HEK293 (cell line): ENCODE measurements at regions not wholly inside any gene's neighbourhood (a gene's known extent, or its start where the extent isn't known, plus 50 kb on each side); places are given as distances from the start of the nearest gene placed in this dataset.

Experiments used
- CTCF ChIA-PET: fragments of 350-600 bp; formaldehyde crosslinking; extraction: SDS; loops from one replicate; lab custom pipeline; 2021; ENCODE audit warnings: antibody characterized with exemption; lab: Yijun Ruan, JAX
- POLR2A ChIA-PET: fragments of 300-600 bp; formaldehyde crosslinking; extraction: SDS; loops from one replicate; lab custom pipeline; 2020; ENCODE audit warnings: antibody characterized with exemption, inconsistent platforms; lab: Yijun Ruan, JAX
- H3K27ac ChIP-seq: fragments of 200-500 bp; sonication (Bioruptor generic); 2 replicates; pipeline ENCODE4 v1.5.1; 2014; ENCODE audit warnings: low read depth, low read length, control low read depth, inconsistent platforms; ENCODE audit errors: extremely low read depth
- H3K36me3 ChIP-seq, 2 experiments: fragments of 200-500 bp in 1 of 2; sonication (Bioruptor generic) in 1 of 2; 1 replicate in 1 of 2; 2 replicates in 1 of 2; pipeline ENCODE4 v1.5.1; 2014 to 2017; ENCODE audit warnings: inconsistent platforms in 2 of 2, low read length in 2 of 2; ENCODE audit not compliant: control insufficient read depth in 2 of 2, insufficient read depth in 1 of 2
- H3K4me1 ChIP-seq: fragments of 200-500 bp; sonication (Bioruptor generic); 2 replicates; pipeline ENCODE4 v1.5.1; 2014; ENCODE audit warnings: mild to moderate bottlenecking, low read length, inconsistent platforms; ENCODE audit not compliant: control insufficient read depth, insufficient read depth
- H3K4me3 ChIP-seq: 2 replicates; pipeline ENCODE4 v1.5.1; 2011; ENCODE audit warnings: low read depth, mild to moderate bottlenecking, control low read depth, low read length, moderate library complexity
- H3K9me3 ChIP-seq: fragments of 200-500 bp; sonication (Bioruptor generic); 2 replicates; pipeline ENCODE4 v1.5.1; 2014; ENCODE audit warnings: low read depth, low read length, inconsistent platforms; ENCODE audit not compliant: control insufficient read depth, insufficient read depth
- BCL11B ChIP-seq: fragments of 450-650 bp; formaldehyde crosslinking; IDR thresholded peaks from 2 replicates; pipeline ENCODE4 v1.5.1; 2016; ENCODE audit warnings: low read depth, missing biosample characterization, missing genetic modification characterization
- GLIS1 ChIP-seq: fragments of 450-650 bp; formaldehyde crosslinking; IDR thresholded peaks from 2 replicates; pipeline ENCODE4 v1.5.1; 2016; ENCODE audit warnings: missing biosample characterization, missing genetic modification characterization
- MYNN ChIP-seq: fragments of 450-650 bp; formaldehyde crosslinking; IDR thresholded peaks from 2 replicates; pipeline ENCODE4 v1.5.1; 2016; ENCODE audit warnings: missing biosample characterization, missing genetic modification characterization, borderline replicate concordance
- OVOL3 ChIP-seq: fragments of 450-650 bp; formaldehyde crosslinking; IDR thresholded peaks from 2 replicates; pipeline ENCODE4 v1.5.1; 2016; ENCODE audit warnings: missing biosample characterization, missing genetic modification characterization
- SP2 ChIP-seq: fragments of 450-650 bp; formaldehyde crosslinking; IDR thresholded peaks from 2 replicates; pipeline ENCODE4 v1.5.1; 2016; ENCODE audit warnings: missing biosample characterization, missing genetic modification characterization
- ZBTB20 ChIP-seq: fragments of 450-650 bp; formaldehyde crosslinking; IDR thresholded peaks from 2 replicates; pipeline ENCODE4 v1.5.1; 2016; ENCODE audit warnings: missing biosample characterization, missing genetic modification characterization
- ZBTB21 ChIP-seq: fragments of 450-650 bp; formaldehyde crosslinking; IDR thresholded peaks from 2 replicates; pipeline ENCODE4 v1.5.1; 2017; ENCODE audit warnings: missing biosample characterization, missing genetic modification characterization
- ZFHX2 ChIP-seq: fragments of 450-650 bp; formaldehyde crosslinking; conservative IDR thresholded peaks from 2 replicates; pipeline ENCODE4 v1.5.1; 2016; ENCODE audit warnings: missing biosample characterization, missing genetic modification characterization
- ZNF174 ChIP-seq: fragments of 450-650 bp; formaldehyde crosslinking; IDR thresholded peaks from 2 replicates; pipeline ENCODE4 v1.5.0; 2017; ENCODE audit warnings: missing biosample characterization, mild to moderate bottlenecking, missing genetic modification characterization
- ZNF175 ChIP-seq: fragments of 450-650 bp; formaldehyde crosslinking; IDR thresholded peaks from 2 replicates; pipeline ENCODE4 v1.5.1; 2016; ENCODE audit warnings: missing biosample characterization, missing genetic modification characterization
- ZNF184 ChIP-seq: fragments of 450-650 bp; IDR thresholded peaks from 2 replicates; pipeline ENCODE4 v1.5.1; 2018; ENCODE audit warnings: missing biosample characterization, mild to moderate bottlenecking, missing genetic modification characterization
- ZNF214 ChIP-seq: fragments of 450-650 bp; formaldehyde crosslinking; IDR thresholded peaks from 2 replicates; pipeline ENCODE4 v1.5.1; 2017; ENCODE audit warnings: missing biosample characterization, mild to moderate bottlenecking, missing genetic modification characterization, borderline replicate concordance
- ZNF302 ChIP-seq: fragments of 450-650 bp; formaldehyde crosslinking; IDR thresholded peaks from 2 replicates; pipeline ENCODE4 v1.5.1; 2016; ENCODE audit warnings: missing biosample characterization, missing genetic modification characterization, low read depth
- ZNF366 ChIP-seq: fragments of 450-650 bp; formaldehyde crosslinking; conservative IDR thresholded peaks from 2 replicates; pipeline ENCODE4 v1.5.1; 2016; ENCODE audit warnings: missing biosample characterization, missing genetic modification characterization
- ZNF426 ChIP-seq: fragments of 450-650 bp; formaldehyde crosslinking; IDR thresholded peaks from 2 replicates; pipeline ENCODE4 v1.5.1; 2017; ENCODE audit warnings: missing biosample characterization, missing genetic modification characterization, mild to moderate bottlenecking, inconsistent platforms, moderate library complexity
- ZNF510 ChIP-seq: fragments of 450-650 bp; formaldehyde crosslinking; IDR thresholded peaks from 2 replicates; pipeline ENCODE4 v1.5.1; 2018; ENCODE audit warnings: mild to moderate bottlenecking, missing genetic modification characterization, missing biosample characterization; ENCODE audit not compliant: insufficient replicate concordance
- ZNF544 ChIP-seq: fragments of 450-650 bp; formaldehyde crosslinking; IDR thresholded peaks from 2 replicates; pipeline ENCODE4 v1.5.0; 2017; ENCODE audit warnings: missing biosample characterization, missing genetic modification characterization
- ZNF561 ChIP-seq: fragments of 450-650 bp; IDR thresholded peaks from 2 replicates; pipeline ENCODE4 v1.5.1; 2018; ENCODE audit warnings: missing biosample characterization, missing genetic modification characterization, borderline replicate concordance
- ZNF626 ChIP-seq: fragments of 450-650 bp; sonication (Bioruptor Pico); formaldehyde crosslinking; IDR thresholded peaks from 2 replicates; pipeline ENCODE4 v1.5.1; 2018; ENCODE audit warnings: missing biosample characterization, missing genetic modification characterization, inconsistent platforms
- ZNF654 ChIP-seq: fragments of 450-650 bp; formaldehyde crosslinking; IDR thresholded peaks from 2 replicates; pipeline ENCODE4 v1.5.1; 2016; ENCODE audit warnings: low read depth, missing biosample characterization, missing genetic modification characterization
- ZNF670 ChIP-seq: fragments of 450-650 bp; formaldehyde crosslinking; IDR thresholded peaks from 2 replicates; pipeline ENCODE4 v1.5.1; 2016; ENCODE audit warnings: missing biosample characterization, missing genetic modification characterization, low read depth
- ZSCAN23 ChIP-seq: fragments of 450-650 bp; formaldehyde crosslinking; IDR thresholded peaks from 2 replicates; pipeline ENCODE4 v1.5.1; 2016; ENCODE audit warnings: missing biosample characterization, missing genetic modification characterization
- TF ChIP-seq, protein P1 (sequence below): fragments of 450-650 bp; formaldehyde crosslinking; IDR thresholded peaks from 2 replicates; pipeline ENCODE4 v1.5.1; 2016; ENCODE audit warnings: missing biosample characterization, missing genetic modification characterization
- TF ChIP-seq, protein P2 (sequence below): fragments of 450-650 bp; formaldehyde crosslinking; IDR thresholded peaks from 2 replicates; pipeline ENCODE4 v1.5.1; 2016; ENCODE audit warnings: missing biosample characterization, missing genetic modification characterization, low read depth

DNA sequence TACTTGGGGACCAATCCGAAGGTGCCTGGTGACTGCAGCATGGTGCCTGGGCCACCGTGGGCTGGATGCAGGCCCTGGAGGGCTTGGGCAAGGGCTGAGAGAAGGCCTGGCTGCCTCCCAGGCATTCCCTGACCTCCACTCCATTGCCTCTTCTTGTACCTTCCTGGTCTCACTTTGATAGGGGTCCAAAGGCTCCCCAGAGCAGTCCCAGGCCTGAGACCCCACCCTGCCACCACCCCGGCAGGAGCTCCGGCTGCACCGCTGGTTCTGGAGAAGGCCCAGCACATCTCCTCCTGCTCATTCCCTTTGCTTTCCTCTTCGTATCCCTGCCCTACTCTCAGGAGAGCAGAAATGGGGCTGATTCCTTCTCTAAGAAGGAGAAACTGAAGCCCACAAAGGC is 133.3 kb upstream of the IPO9 start:
- no peaks in the 10 kb centered on the region for H3K9me3 ChIP-seq
- H3K27ac ChIP-seq: no peak overlapping the region
- no peak overlapping the region for H3K4me3 ChIP-seq
- TF ChIP-seq ZBTB21: no peak
- TF ChIP-seq ZNF670 (tag by site-specific recombination): no peak
- no peak for TF ChIP-seq ZNF510
- TF ChIP-seq ZNF366 (tag by site-specific recombination): no peak
- no peak for TF ChIP-seq ZNF626 (tag by site-specific recombination)
- ChIA-PET POLR2A (no interaction called here), CTCF (interaction anchor here (0.6 to 1.8 kb wide), 3 partner anchors 8 to 14 kb away, joined by 3 to 7 read pairs (median 4); no protein-coding TSS in a partner anchor)
- no peaks in the 10 kb centered on the region for H3K4me1 ChIP-seq
- H3K36me3 ChIP-seq: no peaks in the 10 kb centered on the region

DNA sequence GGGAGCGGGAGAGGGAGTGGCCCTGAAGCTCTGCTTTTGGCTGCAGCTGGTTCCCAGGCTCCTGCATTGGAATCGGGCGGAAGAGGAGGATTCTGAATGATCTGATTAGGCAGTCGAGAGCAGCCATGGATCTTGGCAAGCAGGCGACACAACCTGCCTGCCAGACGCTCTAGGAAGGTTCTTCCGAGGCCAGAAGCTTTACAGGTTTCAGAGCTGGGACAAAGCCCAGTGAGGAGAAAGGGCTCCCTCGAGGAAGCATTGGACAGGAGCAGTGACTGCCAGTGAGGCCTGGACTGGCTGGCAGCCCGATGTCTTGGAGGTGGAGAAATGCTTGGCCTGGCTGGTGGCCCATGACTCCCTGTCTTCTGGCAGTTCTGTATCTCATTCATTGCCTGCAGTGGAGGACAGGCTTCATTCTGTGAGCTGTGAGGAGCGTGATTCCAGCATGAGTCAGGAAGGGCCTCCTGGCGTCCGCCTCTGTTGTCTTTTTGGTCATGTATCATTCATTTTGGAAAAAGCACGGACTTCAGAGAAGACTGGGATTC is 132.7 kb upstream of the IPO9 start:
- ChIA-PET POLR2A (no interaction called here), CTCF (interaction anchor here (0.6 to 1.8 kb wide), 4 partner anchors 8 to 166 kb away, joined by 3 to 7 read pairs (median 4); no protein-coding TSS in a partner anchor)
- no peak for TF ChIP-seq ZNF626 (tag by site-specific recombination)
- TF ChIP-seq ZNF561 (tag by site-specific recombination): no peak
- no peak for TF ChIP-seq ZNF184
- TF ChIP-seq ZBTB21: no peak
- TF ChIP-seq BCL11B (tag by site-specific recombination): no peak
- TF ChIP-seq ZBTB20 (tag by site-specific recombination): no peak
- TF ChIP-seq OVOL3 (tag by site-specific recombination): no peak
- no peak for TF ChIP-seq SP2 (tag by site-specific recombination)
- TF ChIP-seq ZNF426 (tag by site-specific recombination): no peak
- TF ChIP-seq ZNF654 (tag by site-specific recombination): no peak
- no peak for TF ChIP-seq ZNF174
- TF ChIP-seq ZFHX2 (tag by site-specific recombination): no peak
- TF ChIP-seq ZNF544 (tag by site-specific recombination): no peak
- Histone ChIP-seq H3K9me3 (no peaks in the 10 kb centered on the region), H3K4me3 (no peak overlapping the region), H3K4me1 (no peaks in the 10 kb centered on the region), H3K27ac (no peak overlapping the region), H3K36me3 (no peaks in the 10 kb centered on the region)

DNA sequence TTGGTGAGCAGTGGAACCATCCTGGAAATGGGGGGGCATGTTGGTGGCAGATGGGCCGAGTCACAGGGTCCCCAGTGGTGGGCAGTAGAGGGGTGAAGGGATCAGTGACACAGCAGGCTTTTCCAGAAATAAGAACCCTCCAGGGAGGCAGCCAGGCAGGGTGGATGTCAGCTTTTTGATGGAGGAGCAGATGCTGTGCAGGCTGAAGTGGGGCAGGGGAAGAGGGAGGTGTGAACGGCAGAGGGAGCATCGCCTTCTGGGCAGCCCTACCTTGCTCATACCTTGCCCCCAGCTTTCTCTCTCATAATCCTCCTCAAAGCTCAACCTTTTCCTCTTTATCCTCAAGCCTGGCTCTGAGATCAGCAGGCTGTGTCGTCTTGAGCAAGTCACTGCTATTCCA is 131.8 kb upstream of the IPO9 start:
- Histone ChIP-seq H3K36me3 (no peaks in the 10 kb centered on the region), H3K4me3 (no peak overlapping the region), H3K4me1 (no peaks in the 10 kb centered on the region), H3K27ac (no peak overlapping the region), H3K9me3 (no peaks in the 10 kb centered on the region)
- POLR2A ChIA-PET: no interaction called here
- CTCF ChIA-PET: interaction anchor here (1.0 to 1.1 kb wide), 2 partner anchors 137 to 166 kb away, joined by 5 to 6 read pairs; no protein-coding TSS in a partner anchor
- TF ChIP-seq, protein P1, sequence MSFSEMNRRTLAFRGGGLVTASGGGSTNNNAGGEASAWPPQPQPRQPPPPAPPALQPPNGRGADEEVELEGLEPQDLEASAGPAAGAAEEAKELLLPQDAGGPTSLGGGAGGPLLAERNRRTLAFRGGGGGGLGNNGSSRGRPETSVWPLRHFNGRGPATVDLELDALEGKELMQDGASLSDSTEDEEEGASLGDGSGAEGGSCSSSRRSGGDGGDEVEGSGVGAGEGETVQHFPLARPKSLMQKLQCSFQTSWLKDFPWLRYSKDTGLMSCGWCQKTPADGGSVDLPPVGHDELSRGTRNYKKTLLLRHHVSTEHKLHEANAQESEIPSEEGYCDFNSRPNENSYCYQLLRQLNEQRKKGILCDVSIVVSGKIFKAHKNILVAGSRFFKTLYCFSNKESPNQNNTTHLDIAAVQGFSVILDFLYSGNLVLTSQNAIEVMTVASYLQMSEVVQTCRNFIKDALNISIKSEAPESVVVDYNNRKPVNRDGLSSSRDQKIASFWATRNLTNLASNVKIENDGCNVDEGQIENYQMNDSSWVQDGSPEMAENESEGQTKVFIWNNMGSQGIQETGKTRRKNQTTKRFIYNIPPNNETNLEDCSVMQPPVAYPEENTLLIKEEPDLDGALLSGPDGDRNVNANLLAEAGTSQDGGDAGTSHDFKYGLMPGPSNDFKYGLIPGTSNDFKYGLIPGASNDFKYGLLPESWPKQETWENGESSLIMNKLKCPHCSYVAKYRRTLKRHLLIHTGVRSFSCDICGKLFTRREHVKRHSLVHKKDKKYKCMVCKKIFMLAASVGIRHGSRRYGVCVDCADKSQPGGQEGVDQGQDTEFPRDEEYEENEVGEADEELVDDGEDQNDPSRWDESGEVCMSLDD (tag by site-specific recombination): no peak
- no peak for TF ChIP-seq GLIS1
- TF ChIP-seq ZNF302 (tag by site-specific recombination): no peak
- TF ChIP-seq ZSCAN23: no peak
- TF ChIP-seq, protein P2, sequence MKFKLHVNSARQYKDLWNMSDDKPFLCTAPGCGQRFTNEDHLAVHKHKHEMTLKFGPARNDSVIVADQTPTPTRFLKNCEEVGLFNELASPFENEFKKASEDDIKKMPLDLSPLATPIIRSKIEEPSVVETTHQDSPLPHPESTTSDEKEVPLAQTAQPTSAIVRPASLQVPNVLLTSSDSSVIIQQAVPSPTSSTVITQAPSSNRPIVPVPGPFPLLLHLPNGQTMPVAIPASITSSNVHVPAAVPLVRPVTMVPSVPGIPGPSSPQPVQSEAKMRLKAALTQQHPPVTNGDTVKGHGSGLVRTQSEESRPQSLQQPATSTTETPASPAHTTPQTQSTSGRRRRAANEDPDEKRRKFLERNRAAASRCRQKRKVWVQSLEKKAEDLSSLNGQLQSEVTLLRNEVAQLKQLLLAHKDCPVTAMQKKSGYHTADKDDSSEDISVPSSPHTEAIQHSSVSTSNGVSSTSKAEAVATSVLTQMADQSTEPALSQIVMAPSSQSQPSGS (tag by site-specific recombination): no peak
- no peak for TF ChIP-seq MYNN (tag by site-specific recombination)
- TF ChIP-seq ZNF175: no peak
- no peak for TF ChIP-seq ZNF214 (tag by site-specific recombination)
